Nucleus accumbens (tissue), 56 donors: ENCODE measurements at regions not wholly inside any gene's neighbourhood (a gene's known extent, or its start where the extent isn't known, plus 50 kb on each side); places are given as distances from the start of the nearest gene placed in this dataset.

Experiments
- DNase-seq, 56 donors: peaks; one replicate each; lab custom pipeline; 2025; lab: John Stamatoyannopoulos, UW

- no peak for DNase-seq
These were observed 69.6 kb upstream of the RASGEF1B start for GRCh38 chr4:81541161-81541945.

GRCh38 chr4:81538716-81539427 is 67.2 kb upstream of the RASGEF1B start:
- no peak for DNase-seq

- DNase-seq: no peak
These were observed 59.7 kb upstream of the RASGEF1B start for GRCh38 chr4:81531410-81531809.

GRCh38 chr4:81528979-81529378 is 57.3 kb upstream of the RASGEF1B start:
- no peak for DNase-seq

GRCh38 chr4:81528200-81528599 is 56.5 kb upstream of the RASGEF1B start:
- no peak for DNase-seq

- no peak for DNase-seq
These were observed 56.0 kb upstream of the RASGEF1B start for GRCh38 chr4:81527709-81528108.

- peak in 12 of 56 donors; percentile 6 to 45 (median 18) for DNase-seq
These were observed 55.4 kb upstream of the RASGEF1B start for GRCh38 chr4:81527115-81527514.

GRCh38 chr4:81526706-81527105 is 55.0 kb upstream of the RASGEF1B start:
- DNase-seq: no peak

GRCh38 chr4:81523672-81524327 is 52.1 kb upstream of the RASGEF1B start:
- DNase-seq: peak in 10 of 56 donors; percentile 3 to 57 (median 20)

- DNase-seq: no peak
These were observed 51.0 kb upstream of the RASGEF1B start for GRCh38 chr4:81522711-81523110.

- no peak for DNase-seq
These were observed 50.0 kb upstream of the RASGEF1B start for GRCh38 chr4:81521708-81522107.
